ENCODE measurements at regions not wholly inside any gene's neighbourhood (a gene's known extent, or its start where the extent isn't known, plus 50 kb on each side); places are given as distances from the start of the nearest gene placed in this dataset.
"Not testable (repeated sequence)": the region's sequence is repeated elsewhere in the genome, so short reads cannot be mapped to it uniquely, and the experiment has no call there.

DNA sequence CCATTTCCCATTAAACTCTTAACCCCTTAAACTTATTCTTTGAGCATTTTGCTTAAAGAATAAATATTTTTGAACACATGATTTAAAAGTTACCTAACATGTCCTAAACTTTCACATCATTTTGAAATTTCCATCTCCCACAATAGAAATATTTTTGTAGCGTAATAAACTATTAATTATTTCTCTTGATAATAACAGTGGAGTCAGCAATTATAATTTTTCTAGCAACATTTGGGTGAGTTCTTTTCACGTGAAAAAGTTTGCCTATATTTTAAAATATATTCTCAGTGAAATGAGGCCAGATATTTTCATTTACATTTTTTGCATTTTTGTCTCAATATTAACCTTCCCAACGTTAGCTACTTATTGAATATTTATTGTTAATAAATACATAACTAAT, 320.4 kb upstream of the CRIM1 start:
- no peak for DNase-seq

DNA sequence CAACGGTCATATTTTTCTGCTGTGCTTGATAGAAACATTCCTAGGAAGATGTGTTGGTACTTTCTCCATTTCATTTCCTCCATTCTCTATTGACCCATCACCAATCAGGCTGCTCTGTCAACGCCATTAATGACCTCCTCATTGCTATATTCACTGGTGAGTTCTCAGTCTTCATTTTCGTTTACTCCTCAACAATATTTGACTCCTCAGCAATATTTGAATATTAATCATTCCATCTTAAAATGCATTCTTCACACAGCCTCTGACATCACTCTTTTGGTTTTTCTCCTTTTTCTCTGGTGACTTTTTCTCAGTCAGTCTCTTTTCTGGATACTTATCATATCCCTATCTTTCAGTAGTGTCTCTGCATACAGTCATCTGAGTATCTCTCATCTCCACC, 323.5 kb upstream of the CRIM1 start:
- DNase-seq, result no peak

DNA sequence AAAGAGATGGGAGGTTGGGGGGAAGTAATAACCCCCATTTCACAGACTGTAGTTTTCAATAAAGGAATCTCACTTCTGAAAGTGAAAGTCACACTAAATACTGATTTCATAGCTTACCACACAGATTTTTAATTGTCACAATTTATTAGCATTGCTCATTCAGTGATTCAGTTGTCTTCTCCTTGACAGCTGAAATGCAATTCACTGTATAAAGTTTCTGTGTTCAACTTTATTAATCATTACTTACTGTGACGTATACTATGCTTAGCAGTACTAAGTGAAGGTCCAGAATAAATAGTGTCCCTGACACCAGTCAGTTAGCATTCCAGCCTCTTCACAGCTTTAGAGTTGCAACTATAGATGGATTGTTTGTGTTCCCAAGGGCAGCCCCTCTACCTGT, 324.1 kb upstream of the CRIM1 start:
- no peak for DNase-seq

DNA sequence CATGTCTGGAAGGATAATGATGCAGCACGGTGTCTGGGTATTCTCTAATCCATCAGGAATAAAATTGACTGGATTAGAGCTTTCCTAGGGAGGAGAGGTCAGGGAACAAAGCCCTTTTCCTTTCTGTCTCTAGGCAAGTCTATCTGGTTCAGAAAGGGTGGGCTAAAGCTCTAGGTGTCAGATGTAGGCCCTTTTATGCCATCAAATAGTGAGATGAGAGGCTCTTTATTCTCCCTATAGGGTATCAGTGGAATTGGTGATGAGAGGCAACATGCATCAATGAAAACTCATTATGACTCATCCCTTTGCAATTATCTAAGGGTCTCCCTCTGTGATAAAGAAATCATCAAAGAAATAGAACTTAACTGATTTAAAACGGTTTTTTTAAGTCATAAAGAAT, 328.0 kb upstream of the CRIM1 start:
- DNase-seq, result no peak

DNA sequence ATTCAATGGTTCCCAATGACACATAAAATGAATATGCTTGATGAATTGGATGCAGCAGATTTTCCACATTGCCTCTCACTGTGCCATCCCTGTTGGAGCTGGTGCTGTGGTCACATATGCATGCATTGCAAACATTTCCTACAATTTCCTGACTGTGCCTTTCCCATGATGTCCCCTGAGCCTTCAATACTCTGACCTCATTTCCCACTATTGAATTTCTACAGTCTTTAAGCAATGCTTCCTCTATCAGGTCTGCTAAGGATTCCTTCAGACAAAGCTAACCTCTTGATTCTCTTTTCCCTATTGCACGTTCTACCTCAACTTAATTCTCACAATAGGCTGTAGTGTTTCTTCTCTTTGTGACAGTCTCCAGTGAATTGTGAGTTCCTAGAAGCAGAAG, 342.5 kb upstream of the CRIM1 start:
- no peak for DNase-seq

DNA sequence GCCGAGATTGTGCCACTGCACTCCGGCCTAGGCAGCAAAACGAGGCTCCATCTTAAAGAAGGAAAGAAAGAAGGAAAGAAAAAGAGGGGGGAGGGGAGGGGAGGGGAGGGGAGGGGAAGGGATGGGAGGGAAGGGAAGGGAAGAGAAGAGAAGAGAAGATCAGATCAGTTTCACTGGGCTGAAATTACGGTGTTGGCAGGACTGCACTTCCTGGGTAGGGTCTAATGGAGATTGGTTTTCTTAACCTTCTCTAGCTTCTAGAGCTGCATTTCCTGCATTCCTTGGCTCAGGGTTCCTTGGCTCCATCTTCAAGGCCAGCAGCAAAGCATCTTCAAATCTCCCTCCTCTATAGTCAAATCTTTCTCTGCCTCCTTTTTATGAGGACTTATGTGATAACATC, 349.1 kb upstream of the CRIM1 start:
- DNase-seq, result no peak

DNA sequence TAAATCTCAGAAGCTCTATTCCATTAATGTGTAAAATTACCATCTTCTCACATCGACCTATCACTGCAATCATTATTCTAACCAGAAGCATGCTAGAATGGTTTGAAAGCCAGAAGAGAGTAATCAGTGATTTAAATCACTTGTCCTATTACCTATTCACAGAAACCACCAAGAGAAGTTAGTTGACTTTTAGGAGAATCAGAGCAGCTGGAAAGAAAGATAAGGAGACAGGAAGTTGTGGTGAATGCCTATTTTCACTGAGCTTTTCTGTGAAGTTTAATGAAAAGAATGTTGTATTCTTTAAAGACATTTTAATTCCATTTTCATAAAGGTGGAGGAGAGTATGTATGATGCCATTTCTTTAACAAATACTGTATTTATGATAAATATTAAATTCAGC, 352.6 kb upstream of the CRIM1 start:
- no peak for DNase-seq

DNA sequence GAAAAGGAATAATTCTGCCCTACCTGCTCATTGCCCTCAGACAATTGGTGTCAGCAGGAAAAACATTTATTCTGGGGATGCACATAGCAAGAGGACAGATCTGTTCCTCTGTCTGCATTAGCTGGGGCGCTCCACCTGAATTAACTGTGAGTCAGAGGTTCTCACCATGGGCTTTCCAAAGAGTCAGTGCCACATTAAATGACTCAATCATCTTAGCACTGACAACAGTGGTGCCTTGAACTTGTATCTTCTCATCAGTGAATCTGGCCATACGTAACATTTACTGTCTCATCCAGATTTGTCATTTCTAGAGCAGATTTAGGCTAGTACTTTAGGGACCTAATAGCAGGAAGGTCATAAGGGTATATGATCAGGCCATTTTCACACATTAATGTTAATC, 358.1 kb upstream of the CRIM1 start:
- DNase-seq, result no peak

DNA sequence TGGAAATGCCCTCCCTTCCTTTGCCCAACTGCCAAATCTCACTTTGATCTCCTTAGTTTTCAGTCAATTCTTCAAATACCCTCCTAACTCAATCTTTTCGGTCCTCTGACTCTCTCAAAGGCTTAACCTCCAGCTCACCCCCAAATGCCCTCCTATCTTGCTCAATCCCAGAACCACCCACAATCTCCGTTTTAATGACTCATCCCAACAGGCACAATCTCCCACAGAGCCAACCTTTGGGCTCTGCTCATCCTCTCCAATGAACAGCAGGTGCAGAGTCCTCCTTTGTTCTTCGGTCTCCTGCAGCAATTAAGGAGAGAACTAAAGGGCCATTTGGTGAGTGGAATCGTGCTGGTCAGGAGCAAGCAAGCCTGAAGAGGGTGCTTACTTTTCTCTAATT, 366.1 kb upstream of the CRIM1 start:
- no peak for DNase-seq

DNA sequence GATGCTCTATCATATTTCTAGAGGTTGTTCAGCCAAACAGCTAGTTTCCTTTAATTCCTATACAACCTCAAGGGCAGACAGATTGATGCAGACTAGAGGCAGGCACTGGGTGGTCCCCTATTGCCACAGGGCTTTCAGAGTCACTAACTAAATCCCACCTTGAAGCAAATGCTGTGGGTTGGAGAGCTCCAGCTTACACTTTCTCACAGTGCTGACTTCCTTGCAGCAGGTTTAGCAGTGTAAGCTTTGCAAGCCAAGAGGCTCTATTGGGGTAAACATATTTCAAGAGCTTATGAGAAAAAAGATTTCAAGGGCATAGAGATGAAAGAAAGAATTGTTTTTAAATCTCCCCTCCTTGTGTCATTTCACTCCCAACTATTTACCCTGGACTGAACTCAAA, 366.5 kb upstream of the CRIM1 start:
- no peak for DNase-seq

DNA sequence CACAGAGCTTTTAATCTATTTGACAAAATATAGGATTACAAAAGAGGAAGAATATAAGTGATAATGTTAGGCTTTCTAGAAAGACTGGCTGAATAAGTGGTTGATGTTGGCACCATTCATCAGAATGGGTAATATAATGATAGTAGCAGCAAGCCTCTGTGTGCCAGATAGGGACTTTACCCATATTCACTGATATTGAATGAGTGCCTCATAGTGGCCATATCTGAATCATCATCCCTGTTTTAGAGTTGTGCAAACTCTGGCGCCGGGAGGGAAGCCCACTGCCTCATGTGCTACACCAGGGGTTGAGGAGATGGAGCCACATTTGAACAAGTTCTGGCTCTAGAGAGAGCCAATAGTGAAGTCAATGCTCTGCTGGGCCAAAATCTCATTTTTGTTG, 368.7 kb upstream of the CRIM1 start:
- no peak for DNase-seq

DNA sequence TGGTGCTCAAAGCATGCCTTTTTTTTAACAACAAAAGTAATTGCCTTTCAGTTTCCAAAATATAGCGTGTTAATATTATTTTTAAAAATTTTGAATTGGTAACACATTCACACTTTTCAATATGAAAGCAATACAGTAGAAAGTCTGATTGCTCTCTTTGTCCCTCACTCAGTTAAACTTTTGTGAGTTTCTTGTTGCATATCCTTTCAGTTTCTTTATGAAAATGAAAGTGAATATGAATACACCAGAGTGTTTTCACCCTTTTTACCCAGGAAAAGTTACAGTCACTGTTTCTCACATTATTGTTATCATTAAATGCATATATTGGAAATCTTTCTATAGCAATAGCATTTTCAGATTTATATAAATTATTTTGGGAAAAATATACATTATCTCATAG, 377.4 kb upstream of the CRIM1 start:
- DNase-seq, result no peak

DNA sequence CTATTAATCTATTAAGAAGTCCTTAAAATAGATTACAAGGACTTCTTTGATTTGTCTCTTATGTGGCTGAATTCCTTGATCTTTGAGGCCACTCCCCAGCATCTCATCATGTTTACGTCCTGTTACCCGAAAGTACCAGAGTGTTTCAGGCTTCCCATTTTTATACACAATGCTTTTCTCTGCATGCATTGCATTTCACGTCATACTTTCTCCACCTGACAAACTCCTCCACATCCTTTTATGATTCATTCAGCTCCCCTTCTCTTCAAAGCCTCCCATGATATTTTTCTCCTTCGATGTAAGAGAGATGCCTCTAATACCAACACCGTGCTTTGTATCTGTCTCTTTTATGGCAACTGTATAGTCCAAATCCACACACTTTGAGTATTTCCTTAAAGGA, 379.0 kb upstream of the CRIM1 start:
- no peak for DNase-seq

DNA sequence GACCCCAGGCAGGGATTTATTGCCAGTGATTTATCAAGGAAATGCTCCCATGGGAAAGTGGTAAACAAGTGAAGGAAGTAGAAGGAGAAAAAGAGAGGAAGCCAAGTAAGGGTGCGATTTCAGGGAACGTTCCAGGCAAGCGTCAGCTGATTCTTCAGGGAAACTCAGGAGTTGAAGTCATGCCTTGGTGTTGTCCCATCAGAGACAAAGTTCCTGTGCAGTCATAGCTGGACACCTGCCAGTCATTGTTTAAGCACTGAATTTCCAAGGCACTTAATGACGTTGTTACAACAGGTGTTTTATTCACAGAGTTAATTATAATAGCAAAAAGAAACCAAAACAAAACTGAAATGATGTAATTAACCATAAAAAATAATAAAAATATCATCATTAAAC, 381.8 kb upstream of the CRIM1 start:
- DNase-seq, result no peak

DNA sequence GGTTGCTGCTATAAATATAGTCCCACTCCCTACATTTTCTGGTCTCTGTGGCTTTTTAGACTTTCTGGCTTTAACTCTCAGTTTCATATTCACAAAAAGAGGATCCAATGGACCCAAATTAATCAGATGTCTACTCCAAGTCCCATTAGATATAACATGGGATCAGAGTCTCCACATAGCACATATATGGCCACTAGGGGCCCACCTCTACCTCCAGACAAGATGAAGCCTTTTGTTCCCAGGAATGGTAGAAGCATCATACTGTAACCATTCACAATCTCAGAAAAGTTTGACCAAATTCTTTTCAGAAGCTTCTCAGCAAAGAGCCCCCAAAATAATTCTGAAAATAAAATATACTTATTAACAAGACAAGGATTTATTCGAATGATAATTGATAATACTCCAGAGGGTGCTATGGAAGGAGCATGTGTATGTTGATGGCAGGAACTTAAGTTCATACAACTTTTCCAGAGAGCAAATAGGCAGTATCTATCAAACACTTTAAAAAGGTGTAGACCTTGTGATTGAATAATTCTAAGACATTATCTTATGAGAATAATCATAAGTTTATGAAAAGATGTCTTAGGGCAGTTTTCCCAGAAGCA, 382.3 kb upstream of the CRIM1 start:
- DNase-seq, result no peak

DNA sequence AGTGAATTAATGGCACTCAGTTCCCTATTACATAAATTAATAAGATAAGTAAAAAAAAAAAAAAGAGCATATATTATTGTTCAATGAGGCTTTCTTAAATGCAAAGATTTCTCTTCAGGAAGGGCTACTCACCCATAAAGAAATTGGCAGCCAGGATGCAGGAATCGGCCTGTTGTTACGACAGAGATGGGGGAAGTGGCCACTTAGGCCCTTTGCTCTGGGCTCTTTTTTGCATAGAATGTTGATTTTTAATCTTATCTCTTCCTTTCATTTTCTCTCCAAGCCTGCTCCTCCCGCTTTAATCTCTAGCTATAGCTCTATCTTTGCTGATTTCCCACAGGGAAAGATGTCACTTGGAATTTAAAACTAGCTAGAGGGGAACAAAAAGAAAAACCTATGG, 391.8 kb upstream of the CRIM1 start:
- no peak for DNase-seq

DNA sequence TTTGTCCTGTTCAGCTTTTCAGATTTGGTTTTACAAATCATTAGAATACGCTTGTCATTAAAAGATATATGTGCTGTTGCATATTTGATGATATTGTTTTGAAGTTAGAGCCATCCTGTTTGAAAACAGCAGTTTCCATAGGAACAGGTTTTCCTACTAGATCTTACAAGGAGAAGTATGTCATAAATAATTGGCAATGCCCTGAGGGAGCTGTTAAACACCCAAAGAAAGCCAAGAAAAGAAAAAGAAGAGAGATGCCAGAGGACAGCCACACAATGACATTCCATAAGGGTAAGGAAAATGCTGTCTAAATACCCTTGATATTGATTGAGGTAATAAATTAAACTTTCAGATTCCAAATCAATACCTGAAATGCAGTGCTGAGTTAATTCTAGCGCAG, 392.2 kb upstream of the CRIM1 start:
- DNase-seq, result no peak

DNA sequence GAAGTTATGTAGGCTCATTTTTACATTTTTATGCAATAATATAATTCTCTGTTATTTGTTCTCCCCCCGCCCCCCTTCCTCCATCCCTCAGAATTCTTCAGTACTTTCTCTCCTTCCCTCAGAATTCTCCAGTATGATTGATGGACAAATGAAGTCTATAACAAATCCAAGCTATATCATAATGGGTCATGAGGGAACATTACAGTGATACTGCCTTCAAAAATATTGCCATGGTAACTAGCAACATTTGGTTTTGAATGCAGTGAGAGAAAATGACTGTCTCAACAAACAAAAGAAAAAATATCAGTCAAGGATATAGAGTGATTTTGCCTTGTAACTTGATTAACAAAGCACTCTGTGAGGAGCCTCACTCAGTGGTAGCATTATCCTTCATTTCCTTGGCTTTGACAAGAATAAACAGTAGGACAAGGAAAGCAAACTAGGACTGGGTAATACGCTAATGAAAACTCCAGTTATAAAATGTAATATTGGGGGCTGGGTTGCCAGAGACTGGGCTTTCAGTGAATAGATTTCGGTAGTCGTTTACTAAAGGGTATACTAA, 392.9 kb upstream of the CRIM1 start:
- DNase-seq, result no peak

DNA sequence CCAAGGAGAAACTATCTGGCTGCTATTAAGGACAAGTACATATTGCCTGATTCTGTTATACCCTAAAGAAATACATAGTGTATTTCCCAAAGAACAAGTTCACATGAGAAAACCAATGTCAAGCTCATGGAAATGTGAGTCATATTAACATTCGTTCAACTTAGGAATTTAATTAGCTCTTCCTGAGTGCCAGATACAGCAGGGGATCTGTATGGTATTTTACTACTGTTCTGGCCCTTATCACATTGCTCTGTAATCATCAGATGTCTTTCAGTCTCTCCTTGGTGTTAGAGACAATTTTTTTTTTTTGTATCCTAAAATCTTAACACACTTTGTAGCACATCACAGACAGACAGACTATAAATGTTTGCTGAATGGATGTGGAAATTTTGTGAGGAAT, 395.0 kb upstream of the CRIM1 start:
- DNase-seq, result no peak

DNA sequence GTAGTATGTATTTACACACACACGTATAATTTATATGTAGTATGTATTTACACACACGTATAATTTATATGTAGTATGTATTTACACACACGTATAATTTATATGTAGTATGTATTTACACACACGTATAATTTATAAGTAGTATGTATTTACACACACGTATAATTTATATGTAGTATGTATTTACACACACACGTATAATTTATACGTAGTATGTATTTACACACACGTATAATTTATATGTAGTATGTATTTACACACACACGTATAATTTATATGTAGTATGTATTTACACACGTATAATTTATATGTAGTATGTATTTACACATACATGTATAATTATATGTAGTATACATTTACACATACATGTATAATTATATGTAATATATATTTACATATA, 398.5 kb upstream of the CRIM1 start:
- not testable (repeated sequence) for DNase-seq

DNA sequence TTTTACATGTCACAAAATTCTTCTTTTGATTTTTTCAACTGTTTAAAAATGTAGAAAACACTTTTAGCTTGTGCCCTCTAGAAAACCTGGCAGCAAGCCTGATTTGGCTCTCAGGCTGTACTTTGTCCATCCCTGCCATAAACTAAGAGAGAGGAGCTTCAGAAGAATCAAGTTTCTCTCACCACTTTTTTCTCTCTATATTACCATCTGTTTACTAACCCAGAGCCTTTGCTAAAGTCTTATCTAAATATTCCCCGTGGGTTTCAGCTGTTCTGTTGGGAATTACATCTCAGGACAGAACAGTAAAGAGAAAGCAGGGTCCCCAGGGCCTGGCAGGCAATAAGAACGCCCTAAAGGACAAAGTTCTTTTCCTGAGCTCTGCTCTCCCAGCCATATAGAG, 409.1 kb upstream of the CRIM1 start:
- no peak for DNase-seq

DNA sequence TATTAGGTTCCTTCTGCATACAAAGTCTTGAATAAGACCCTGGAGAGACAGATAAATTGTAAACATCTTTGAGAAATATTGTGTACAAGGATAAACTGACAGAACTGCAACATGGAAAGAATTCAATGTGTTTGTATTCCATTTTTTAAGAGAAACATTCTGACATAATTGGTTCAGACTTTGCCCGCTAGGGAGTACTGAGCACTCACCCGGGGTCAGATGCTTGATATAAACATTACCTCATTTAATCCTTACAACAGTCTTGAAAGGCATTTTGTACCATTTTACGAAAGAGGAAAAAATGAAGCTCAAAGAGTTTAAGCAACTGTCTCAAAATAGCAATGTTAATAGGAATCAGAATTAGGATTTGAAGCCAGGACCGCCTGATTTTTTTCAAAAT, 416.7 kb upstream of the CRIM1 start:
- DNase-seq, result no peak

DNA sequence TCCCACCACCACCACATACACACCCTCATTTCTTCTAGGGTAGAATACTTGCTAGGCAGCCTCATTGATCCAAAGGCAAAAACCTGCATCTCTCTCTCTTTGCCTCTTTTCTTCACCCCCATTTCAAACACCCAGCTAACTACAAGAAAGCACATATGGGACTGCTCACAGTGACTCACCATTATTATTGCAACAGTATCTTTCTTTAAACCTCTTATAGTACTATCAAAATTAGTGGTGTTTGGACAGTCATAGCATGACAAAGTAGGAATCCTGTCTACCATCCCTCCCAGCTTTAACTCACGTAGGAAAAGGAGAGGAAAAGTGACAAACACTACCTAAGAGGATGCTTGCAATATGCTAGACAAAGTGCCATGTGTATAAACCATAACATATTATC, 422.5 kb upstream of the CRIM1 start:
- DNase-seq, result no peak

DNA sequence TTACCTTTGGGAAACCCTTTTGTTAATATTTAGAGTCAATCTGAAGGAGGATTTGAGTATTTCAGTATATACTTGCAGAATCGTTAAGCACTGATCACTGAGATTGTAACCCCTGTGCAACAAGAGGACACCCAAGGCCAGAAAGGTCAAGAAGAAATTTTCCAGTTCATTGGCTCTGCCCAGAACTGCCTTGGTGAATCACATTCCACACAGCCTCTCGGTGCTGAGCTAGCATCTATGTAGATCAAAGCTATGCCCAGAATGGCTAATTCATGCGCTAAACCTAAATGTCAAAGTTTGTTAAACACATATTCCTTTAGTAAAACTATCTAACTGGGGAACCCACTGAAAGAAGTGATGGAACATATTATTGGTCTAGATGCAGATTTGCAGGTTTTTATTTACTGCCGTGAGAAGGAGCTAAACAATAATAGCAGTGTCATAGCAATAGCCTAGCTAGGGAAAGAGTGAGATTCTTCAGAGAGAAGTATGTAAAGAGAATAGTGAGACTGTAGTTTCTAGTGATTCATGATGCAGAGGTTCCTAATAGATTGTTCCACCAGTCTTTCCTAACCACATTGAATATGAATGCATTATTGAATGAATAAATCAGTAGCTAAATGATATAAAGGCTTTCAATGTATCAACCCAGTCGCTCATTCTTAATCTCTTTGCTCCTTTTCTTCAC, 423.2 kb upstream of the CRIM1 start:
- DNase-seq, result no peak

DNA sequence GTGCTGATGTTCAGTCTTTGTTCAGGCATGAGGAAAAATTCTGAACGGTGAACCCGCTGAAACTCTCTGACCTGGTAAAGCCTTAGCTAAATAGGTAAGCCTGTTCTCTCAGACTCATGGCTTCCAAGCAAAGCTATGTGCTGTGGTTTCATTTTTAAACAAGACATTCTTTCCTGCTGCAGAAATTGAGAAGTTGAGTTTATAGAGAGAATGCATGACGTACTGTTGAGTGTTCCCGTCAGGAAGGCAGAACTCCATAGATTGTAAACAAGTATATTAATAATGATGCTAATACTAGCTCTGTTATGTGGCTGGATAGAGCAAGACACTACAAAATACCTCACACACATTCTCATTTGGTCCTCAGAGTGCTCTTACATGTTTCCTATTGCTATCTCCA, 424.0 kb upstream of the CRIM1 start:
- no peak for DNase-seq

Measured in RPMI8226 (cell line).